T1000 (cell line): ENCODE measurements at regions not wholly inside any gene's neighbourhood (a gene's known extent, or its start where the extent isn't known, plus 50 kb on each side); places are given as distances from the start of the nearest gene placed in this dataset.

Source experiments
- DNase-seq: peaks from one replicate; lab custom pipeline; 2025; ENCODE audit warnings: mixed read lengths; lab: John Stamatoyannopoulos, UW

DNA sequence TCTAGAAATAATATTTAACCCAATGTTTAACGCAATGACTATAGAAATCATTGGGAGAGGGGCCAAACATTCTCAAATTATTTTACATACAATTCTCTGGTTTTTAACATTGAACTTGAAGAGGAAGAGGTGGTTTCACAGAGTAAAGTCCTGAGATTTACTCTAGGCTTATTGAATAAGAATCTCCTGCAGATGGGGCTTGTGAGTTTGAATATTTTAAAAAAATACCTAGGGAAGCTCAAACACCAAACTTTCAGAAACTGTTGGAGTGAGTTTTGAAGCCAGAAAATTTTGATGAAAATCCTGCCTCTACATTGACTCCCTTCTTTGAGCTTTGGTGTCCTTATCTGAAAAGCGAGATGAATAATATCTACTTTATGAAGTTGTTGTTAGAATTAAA is 906.6 kb downstream of the TUSC7 start:
- DNase-seq, result no peak

GRCh38 chr3:117617906-117618305 is 908.3 kb downstream of the TUSC7 start:
- DNase-seq, result no peak

GRCh38 chr3:117618462-117618861 is 908.9 kb downstream of the TUSC7 start:
- no peak for DNase-seq

GRCh38 chr3:117619805-117620204 is 910.2 kb downstream of the TUSC7 start:
- DNase-seq, result no peak

DNA sequence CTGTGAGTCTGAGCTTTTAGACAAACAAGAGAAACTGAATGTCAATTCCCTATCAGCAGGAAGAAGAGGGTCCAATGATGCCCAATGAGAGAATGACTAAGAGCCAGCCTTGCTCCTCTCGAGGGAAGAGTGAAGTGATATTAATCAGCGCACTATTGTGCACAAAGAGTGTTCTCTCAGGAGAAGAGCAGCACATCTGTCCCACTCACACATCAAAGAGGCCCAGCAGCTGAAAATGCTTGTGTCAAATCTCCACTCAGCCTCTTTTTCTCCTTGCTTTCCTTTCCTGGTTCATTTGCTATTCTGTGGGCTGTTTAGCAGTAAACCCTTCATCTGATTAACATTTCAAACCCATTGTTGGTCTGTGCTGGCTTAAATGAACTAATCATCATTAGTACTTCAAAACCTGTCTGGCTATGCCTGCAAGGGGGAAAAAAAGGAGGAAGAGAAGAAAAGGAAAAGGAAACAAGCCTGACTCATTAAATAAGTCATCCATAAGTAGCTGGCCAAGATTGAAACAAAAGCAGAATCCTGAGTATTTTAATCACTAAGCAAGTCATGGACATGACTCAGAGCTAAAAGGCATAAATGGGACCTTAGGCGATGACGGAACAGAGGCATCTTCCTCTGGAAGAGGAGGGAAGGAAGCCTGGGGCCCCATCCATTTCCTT is 912.7 kb downstream of the TUSC7 start:
- peak; percentile 34 for DNase-seq

- no peak for DNase-seq
These were observed 914.8 kb downstream of the TUSC7 start for GRCh38 chr3:117624424-117624823.

DNA sequence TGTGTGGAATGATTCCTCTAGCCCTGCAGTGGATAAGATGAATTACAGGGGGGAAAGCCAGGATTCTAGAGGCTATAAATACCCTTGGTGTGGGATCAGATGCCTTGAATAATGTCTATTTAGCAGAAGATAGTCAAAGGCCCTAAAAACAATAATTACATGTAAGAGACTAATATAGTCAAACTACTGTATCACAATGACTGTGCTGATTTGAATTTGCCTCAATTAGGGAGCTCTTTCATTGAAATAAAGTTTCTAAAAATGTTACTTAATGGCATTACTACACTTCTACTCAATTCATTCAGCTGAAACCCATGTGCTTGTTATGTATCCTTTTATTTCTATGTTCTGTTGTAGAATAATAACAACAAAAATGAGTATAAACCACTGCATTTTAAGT is 915.6 kb downstream of the TUSC7 start:
- no peak for DNase-seq

DNA sequence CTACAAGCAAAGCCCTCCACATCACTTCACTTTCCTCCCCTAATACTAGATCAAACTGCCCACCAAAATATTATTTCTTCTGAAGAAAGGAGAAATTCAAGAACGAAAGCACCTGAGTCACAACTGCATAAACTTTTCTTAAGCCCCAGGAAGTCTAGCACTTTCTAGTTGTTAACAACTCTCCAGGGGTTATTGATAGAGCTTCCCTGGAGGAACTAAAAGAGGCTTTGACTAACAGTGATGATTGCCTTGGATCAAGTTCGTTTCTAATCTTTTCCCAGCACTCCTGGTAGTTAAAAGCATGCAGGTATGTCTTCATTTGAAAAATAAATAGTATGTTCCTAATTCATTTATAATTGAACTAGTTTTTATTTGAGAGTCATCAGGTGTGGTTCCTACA is 917.0 kb downstream of the TUSC7 start:
- DNase-seq, result no peak

DNA sequence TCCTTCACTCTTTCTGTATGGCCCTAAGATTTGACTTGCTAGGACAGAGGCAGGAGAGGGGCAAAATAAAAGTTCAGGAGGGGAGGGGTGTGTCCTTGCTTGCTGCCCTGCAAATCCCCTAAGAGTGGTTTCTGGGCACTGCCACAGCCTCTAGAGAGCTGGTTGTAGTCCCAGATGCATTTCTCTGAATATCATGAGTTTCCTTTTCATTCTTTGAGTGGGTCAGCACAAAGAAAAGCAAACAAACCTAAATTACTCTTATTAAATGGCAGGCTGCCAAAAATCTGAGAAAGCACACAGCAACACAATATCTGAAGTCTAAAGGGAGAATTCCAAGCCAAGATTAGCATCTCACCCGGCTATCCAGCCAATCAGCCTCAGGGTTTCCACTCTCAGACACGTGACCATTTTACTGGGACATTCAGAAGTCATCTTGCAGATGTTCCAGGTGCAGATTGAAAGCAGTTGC is 919.3 kb downstream of the TUSC7 start:
- DNase-seq, result peak; percentile 48

DNA sequence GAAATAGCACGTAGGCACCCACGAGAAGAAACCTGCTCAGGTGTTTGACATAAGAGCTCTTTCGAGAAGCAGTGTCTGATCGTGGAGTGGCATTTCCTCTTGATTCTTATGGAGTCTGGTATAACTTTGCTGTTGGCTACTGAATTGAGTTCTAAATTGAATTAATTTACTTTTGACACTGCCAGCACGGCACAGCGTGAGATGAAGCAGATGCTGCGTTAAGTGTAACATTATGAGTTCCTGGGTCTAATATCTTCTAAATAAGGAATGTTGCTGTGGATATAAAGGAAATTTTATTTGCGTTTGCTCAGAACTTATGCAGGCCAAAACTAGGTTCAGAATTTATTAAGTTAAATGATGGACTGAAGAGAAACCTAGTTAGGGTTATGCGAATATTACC is 919.9 kb downstream of the TUSC7 start:
- DNase-seq, result no peak

GRCh38 chr3:117630469-117630868 is 920.9 kb downstream of the TUSC7 start:
- no peak for DNase-seq

DNA sequence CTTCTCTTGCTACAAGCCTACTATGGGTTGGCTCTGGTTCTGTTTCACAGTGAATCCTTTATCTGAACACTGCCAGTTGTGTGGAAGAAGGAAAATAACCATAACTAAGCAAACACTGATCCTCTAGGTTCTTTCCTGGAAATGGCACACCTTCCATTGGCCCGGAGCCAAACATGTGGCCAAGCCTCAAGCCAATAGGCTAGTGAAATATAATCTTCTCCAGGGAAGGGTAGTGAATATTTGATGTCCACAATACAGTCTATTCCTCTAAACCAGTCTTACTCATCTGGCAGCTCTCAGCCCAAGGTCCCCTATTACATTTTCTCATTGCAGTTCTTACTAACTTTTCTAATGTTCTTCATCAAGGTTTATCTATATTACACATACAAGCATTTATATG is 921.3 kb downstream of the TUSC7 start:
- DNase-seq, result no peak

DNA sequence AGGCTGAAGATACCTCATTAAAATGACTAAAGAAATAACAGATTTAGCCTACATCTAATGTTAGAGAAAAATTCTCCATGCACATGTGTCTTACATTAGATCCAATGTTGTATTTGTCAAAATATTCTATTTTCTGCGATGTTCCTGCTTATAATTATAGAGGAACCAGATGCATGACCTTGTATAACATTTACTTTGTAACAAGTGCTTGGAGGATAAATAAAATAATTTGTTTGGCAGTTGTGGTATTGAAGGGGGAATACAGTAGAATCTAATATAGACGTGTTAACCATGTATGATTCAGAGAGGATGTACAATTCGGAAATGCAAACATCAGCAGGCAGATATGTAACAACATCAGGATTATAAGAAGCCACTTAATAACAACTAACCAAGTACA is 922.2 kb downstream of the TUSC7 start:
- DNase-seq, result no peak

- no peak for DNase-seq
These were observed 922.6 kb downstream of the TUSC7 start for GRCh38 chr3:117632191-117632590.

DNA sequence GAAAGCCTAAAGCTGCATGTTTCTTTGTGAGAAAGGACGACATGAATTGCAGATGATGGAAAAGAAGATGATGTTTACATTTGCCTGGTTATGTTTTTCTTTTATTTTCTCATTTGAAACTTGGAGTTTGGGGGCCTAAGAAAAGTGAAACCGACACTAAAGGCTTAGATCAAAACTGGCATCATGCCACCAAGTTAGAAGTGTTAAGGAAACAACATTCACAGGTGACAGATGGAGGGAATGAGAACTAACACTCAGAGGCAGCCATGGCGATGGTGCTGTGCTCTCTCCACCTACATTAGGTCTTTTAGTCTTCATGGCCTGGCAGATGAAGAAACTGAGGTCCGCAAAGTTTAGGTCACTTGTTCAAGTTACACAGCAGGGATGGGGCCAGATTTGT is 923.6 kb downstream of the TUSC7 start:
- DNase-seq, result no peak

GRCh38 chr3:117637666-117638065 is 928.1 kb downstream of the TUSC7 start:
- no peak for DNase-seq

GRCh38 chr3:117644203-117644602 is 934.6 kb downstream of the TUSC7 start:
- DNase-seq, result no peak

DNA sequence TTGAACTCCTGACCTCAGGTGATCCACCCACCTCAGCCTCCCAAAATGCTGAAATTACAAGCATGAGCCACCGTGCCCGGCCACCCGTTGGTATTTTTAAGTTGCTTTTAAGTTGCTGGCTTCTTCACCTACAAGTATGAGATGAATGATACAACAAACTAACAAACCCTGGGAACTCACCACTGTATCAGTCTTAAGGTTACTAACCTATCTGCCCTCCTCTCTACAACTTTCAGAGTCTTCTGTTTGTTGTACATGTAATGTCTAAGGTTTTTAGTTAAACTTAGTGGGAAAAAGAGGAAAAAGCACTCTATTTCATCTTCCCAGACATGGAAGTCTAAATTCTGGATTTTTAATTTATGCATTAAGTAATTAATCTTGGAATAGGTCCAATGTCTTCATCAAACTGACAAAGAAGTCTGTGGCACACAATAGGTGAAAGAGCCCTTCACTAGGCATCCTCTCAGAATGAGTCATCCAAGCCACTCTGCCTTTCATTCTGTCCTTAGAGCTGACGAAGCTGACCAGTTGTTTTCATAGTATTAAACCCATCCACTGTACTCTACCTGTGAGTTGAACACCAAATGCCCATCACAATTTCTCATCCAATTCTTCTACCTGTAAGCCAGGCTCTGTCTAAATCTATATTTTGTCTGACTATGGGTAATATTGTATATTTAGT is 936.1 kb downstream of the TUSC7 start:
- no peak for DNase-seq

DNA sequence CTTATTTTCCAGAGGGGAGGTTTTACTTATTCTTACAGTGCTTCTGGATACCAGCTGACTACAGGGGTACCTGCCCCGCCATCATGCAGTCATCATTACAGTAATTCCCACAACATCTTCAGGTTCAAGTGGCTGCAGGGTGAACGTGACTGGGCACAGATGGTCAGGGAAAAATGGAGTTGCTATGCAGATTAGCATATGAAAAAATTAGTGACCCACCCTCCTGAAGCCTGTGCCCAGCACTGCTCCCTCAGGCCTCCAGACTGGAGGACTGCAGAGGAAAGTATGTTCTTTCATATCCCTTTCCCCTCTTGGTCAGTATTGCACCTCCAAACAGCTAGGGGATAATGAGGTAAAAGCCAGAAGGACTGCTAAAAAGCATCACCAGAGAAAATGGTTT is 937.9 kb downstream of the TUSC7 start:
- no peak for DNase-seq

- no peak for DNase-seq
These were observed 941.7 kb downstream of the TUSC7 start for GRCh38 chr3:117651246-117651645.

- no peak for DNase-seq
These were observed 946.8 kb downstream of the TUSC7 start for GRCh38 chr3:117656391-117656790.

GRCh38 chr3:117657278-117657677 is 947.7 kb downstream of the TUSC7 start:
- DNase-seq, result no peak

- peak; percentile 2 for DNase-seq
These were observed 951.6 kb downstream of the TUSC7 start for GRCh38 chr3:117660941-117661817.
